Psoas muscle (tissue), 7 donors: ENCODE measurements at regions not wholly inside any gene's neighbourhood (a gene's known extent, or its start where the extent isn't known, plus 50 kb on each side); places are given as distances from the start of the nearest gene placed in this dataset.
A peak's percentile ranks its signal among the peaks of the same experiment; 100 is the strongest.

Experiments
- ATAC-seq, 4 donors: fragments of 200-7000 bp; cut with Tn5 transposase; one replicate each; pipeline ENCODE4 v1.9.1; 2020; ENCODE audit warnings: moderate library complexity in 3 of 4, mild to moderate bottlenecking in 2 of 4
- DNase-seq, 2 donors: peaks; one replicate each; pipeline ENCODE4 v3.0.0-alpha.2; 2020
- H3K27ac ChIP-seq: fragments of 200-600 bp; one replicate; pipeline ENCODE4 v1.8.0; 2022
- H3K27me3 ChIP-seq, 3 donors: fragments of 200-600 bp in 1 of 3; one replicate each; pipeline versions ENCODE4 v1.6.1 to v1.8.0; 2013 to 2022; ENCODE audit warnings: low read length in 2 of 3, mild to moderate bottlenecking in 2 of 3, moderate library complexity in 1 of 3; ENCODE audit not compliant: insufficient read depth in 3 of 3
- H3K36me3 ChIP-seq, 2 donors: fragments of 200-600 bp in 1 of 2; one replicate each; pipeline versions ENCODE4 v1.6.1 to v1.8.0; 2013 to 2022; ENCODE audit warnings: low read depth in 1 of 2, mild to moderate bottlenecking in 1 of 2, moderate library complexity in 1 of 2; ENCODE audit not compliant: insufficient read depth in 1 of 2
- H3K4me1 ChIP-seq: fragments of 200-600 bp; one replicate; pipeline ENCODE4 v1.8.0; 2022
- H3K4me3 ChIP-seq: fragments of 200-600 bp; one replicate; pipeline ENCODE4 v1.8.0; 2022; ENCODE audit warnings: mild to moderate bottlenecking
- H3K9me3 ChIP-seq: fragments of 200-600 bp; one replicate; pipeline ENCODE4 v1.8.0; 2022
- WGBS, 3 donors: extraction: QIAGEN DNeasy Blood & Tissue Kit; methylation state at CpG; one replicate each; pipeline versions ENCODE4 v1.1.6 to v1.1.7; 2013; 5-methylcytosine and 5-hydroxymethylcytosine counted together
- intact Hi-C, 2 donors: fragments of 100-400 bp; cut with DNase I; formaldehyde crosslinking; loops; one replicate each; pipeline versions ENCODE4 v1.11.0 to v1.14.2; 2022
- TF ChIP-seq, protein P1 (sequence below): fragments of 200-600 bp; IDR thresholded peaks from one replicate; pipeline ENCODE4 v1.8.0; 2022; ENCODE audit warnings: antibody characterized with exemption
- donor health status: healthy with polysubstance abuse.
- donor health status: DM: no; HTN: no; CAD: no; lungs with moderate emphysema.
- donor health status: Bipolar disorder and iron deficiency.
- donor health status: healthy.
- donor health status: DM: yes; HTN: yes; CAD: no.
- donor health status: DM: no; HTN: no; CAD: no.
- donor health status: DM: yes; HTN: yes; CAD: no.

DNA sequence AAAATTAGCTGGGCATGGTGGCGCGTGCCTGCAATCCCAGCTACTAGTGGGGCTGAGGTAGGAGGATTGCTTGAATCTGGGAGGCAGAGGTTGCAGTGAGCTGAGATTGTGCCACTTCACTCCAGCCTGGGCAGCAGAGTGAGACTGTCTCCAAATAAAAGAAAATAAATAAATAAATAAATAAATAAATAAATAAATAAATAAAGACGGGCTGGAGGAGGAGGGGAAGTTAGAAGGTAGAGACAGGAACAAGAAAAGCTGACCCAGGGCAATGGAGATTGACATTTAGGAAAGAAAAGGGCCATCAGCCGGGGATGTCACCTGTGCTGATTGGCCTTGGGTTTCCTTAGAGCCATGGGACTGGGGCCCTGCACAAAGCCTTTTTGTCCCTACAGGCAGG lies 153.7 kb upstream of the IGSF21 start:
- no peak overlapping the region for H3K4me3 ChIP-seq
- H3K9me3 ChIP-seq: no peaks in the 10 kb centered on the region
- intact Hi-C loops: no loop called here
- WGBS, 3 donors: 80 to 88% (median 85%) methylated on average over 4 of the region's 4 CpGs
- H3K4me1 ChIP-seq: no peaks in the 10 kb centered on the region
- H3K36me3 ChIP-seq: no peaks in the 10 kb centered on the region
- DNase-seq (no peak), ATAC-seq (no peak)
- H3K27me3 ChIP-seq: peaks cover 0 to 35% (median 8%) of the 10 kb centered on the region in 3 donors
- TF ChIP-seq, protein P1, sequence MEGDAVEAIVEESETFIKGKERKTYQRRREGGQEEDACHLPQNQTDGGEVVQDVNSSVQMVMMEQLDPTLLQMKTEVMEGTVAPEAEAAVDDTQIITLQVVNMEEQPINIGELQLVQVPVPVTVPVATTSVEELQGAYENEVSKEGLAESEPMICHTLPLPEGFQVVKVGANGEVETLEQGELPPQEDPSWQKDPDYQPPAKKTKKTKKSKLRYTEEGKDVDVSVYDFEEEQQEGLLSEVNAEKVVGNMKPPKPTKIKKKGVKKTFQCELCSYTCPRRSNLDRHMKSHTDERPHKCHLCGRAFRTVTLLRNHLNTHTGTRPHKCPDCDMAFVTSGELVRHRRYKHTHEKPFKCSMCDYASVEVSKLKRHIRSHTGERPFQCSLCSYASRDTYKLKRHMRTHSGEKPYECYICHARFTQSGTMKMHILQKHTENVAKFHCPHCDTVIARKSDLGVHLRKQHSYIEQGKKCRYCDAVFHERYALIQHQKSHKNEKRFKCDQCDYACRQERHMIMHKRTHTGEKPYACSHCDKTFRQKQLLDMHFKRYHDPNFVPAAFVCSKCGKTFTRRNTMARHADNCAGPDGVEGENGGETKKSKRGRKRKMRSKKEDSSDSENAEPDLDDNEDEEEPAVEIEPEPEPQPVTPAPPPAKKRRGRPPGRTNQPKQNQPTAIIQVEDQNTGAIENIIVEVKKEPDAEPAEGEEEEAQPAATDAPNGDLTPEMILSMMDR: no peak
- no peak overlapping the region for H3K27ac ChIP-seq

DNA sequence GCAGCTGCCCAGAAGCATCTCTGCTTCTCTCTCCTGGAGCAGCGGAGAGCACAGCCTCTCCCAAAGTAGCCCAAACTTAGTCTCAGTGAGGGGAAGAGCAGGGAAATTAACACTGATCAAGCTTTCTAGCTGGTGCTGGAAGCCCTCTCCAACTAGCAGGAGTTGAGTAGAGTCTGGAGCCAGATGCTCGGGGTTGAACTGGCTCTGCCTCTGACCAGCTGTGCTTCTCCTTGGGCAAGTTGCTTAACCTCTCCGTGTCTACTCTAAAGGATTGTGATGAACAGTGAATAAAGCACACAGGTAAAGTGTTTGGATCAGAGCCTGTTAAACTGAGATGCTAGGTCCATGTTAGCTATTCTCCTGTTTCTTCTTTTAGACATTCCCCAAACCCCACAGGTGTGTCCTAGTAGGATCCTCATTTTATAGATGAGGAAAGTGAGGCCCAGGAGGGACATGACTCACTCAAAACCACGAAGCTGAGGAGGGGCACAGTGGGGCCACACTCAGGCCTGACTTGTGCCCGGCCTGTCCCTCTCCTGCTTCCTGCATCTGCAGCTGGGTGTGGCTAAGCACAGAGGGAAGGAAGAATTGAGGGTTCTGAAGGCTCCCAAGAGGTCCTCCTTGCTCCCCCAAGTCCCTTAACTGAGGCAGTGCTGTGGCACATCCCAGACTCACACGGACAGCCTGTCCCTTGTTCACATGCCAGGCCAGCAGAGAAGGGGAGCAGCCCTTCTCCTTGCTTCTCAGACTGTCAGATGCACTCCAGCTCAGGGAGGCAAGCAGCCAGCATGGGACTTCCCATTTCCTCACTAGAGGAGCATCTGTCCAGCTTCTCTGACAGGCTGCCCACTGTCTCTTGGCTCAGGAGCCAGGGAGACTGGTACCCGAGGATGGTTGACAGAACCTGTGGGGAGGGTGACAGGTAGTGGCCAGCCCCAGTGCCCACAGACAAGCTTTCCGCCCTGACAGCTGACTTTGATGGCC lies 152.0 kb upstream of the IGSF21 start:
- WGBS, 3 donors: 18 to 31% (median 20%) methylated on average over 8 of the region's 8 CpGs
- H3K4me1 ChIP-seq: no peaks in the 10 kb centered on the region
- ATAC-seq (peak in 1 of 4 donors; percentile 48), DNase-seq (peak; percentile 18 to 56)
- TF ChIP-seq, protein P1: no peak
- H3K9me3 ChIP-seq: no peaks in the 10 kb centered on the region
- no peaks in the 10 kb centered on the region for H3K36me3 ChIP-seq
- no peak overlapping the region for H3K4me3 ChIP-seq
- peaks cover 0 to 25% (median 8%) of the 10 kb centered on the region in 3 donors for H3K27me3 ChIP-seq
- intact Hi-C loops: no loop called here
- H3K27ac ChIP-seq: no peak overlapping the region

- H3K4me1 ChIP-seq: no peaks in the 10 kb centered on the region
- no peak overlapping the region for H3K27ac ChIP-seq
- WGBS, 3 donors: 56 to 68% (median 61%) methylated on average over 10 of the region's 10 CpGs
- H3K9me3 ChIP-seq: no peaks in the 10 kb centered on the region
- ATAC-seq (peak in 1 of 4 donors; percentile 49), DNase-seq (no peak)
- H3K27me3 ChIP-seq: peaks cover 0 to 27% (median 10%) of the 10 kb centered on the region in 3 donors
- TF ChIP-seq, protein P1: no peak
- H3K4me3 ChIP-seq: no peak overlapping the region
- intact Hi-C loops: no loop called here
- no peaks in the 10 kb centered on the region for H3K36me3 ChIP-seq
Observed at GRCh38 chr1:17957588-17958267, 149.9 kb upstream of the IGSF21 start.

- Histone ChIP-seq H3K36me3 (no peaks in the 10 kb centered on the region), H3K9me3 (no peaks in the 10 kb centered on the region), H3K27me3 (peaks cover 0 to 20% (median 10%) of the 10 kb centered on the region in 3 donors), H3K4me1 (no peaks in the 10 kb centered on the region), H3K27ac (no peak overlapping the region), H3K4me3 (no peak overlapping the region)
- DNase-seq (no peak), ATAC-seq (no peak)
- intact Hi-C loops: no loop called here
- WGBS, 3 donors: 59 to 83% (median 80%) methylated on average over 1 of the region's 1 CpG
- TF ChIP-seq, protein P1: no peak
Observed at GRCh38 chr1:17958704-17959103, 148.9 kb upstream of the IGSF21 start.
